ENCODE measurements at regions not wholly inside any gene's neighbourhood (a gene's known extent, or its start where the extent isn't known, plus 50 kb on each side); places are given as distances from the start of the nearest gene placed in this dataset.

DNA sequence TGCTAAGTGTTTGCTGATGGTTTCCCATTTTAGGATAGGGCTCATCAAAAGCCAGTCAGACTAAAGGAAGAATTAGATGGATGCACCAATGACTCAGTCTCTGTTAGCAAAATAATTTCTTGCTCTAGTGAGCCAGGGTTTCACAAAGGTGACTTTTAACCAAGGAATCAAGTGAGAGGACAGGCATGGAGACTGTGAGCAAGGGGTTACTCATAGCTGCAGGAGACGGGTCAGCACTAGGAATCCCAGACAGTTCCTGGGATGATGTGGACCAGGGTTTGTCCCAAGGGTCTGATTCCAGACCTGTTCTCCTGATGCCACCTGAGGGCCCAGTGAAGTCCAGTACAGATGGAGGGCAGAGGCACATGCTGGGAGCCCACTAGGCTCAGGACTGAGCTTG lies 138.1 kb downstream of the NOC3L start:
- no peaks in the 10 kb centered on the region for H3K79me1 ChIP-seq (ENCODE audit: low read depth, low read length)
- no peak overlapping the region for H3K9ac ChIP-seq (replicated peaks in 1 of 4; ENCODE audit: extremely low read depth in 1 of 4, low read depth in 3 of 4, low read length in 3 of 4)
- H3K4me3 ChIP-seq (ENCODE audit: extremely low read depth in 1 of 4, insufficient read depth in 2 of 4, low read depth in 3 of 4, low read length in 4 of 4), result no peak overlapping the region
- no peak overlapping the region for H2AK5ac ChIP-seq (ENCODE audit: low read depth, low read length)
- POLR2A ChIA-PET (ENCODE audit: partially characterized antibody), result no interaction called here
- no peak overlapping the region for H2BK5ac ChIP-seq (ENCODE audit: low read depth, low read length)
- H4K91ac ChIP-seq (replicated peaks; ENCODE audit: insufficient read length, low read length), result no peak overlapping the region
- TF ChIP-seq SP4 (IDR thresholded peaks at IDR 0.05; ENCODE audit: low read length) (no peak), TBP (IDR thresholded peaks at IDR 0.05; ENCODE audit: low read depth, low read length) (no peak)
- TF ChIP-seq, protein P1, sequence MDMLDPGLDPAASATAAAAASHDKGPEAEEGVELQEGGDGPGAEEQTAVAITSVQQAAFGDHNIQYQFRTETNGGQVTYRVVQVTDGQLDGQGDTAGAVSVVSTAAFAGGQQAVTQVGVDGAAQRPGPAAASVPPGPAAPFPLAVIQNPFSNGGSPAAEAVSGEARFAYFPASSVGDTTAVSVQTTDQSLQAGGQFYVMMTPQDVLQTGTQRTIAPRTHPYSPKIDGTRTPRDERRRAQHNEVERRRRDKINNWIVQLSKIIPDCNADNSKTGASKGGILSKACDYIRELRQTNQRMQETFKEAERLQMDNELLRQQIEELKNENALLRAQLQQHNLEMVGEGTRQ (IDR thresholded peaks at IDR 0.05; ENCODE audit: low read length), result no peak
- no peak overlapping the region for H3K18ac ChIP-seq (ENCODE audit: extremely low read depth, low read length)
- DNase-seq (ENCODE audit: low read depth in 1 of 2, low spot score in 2 of 2), result no peak
- no peak overlapping the region for H3K14ac ChIP-seq (ENCODE audit: insufficient read length)
- H2AFZ ChIP-seq (ENCODE audit: low read length), result no peak overlapping the region
- no peak overlapping the region for H3K23ac ChIP-seq (ENCODE audit: insufficient read length)
- no peak overlapping the region for H2BK20ac ChIP-seq (ENCODE audit: low read length)
- no peak overlapping the region for H3K27ac ChIP-seq (ENCODE audit: low read depth, low read length)
- H4K5ac ChIP-seq (ENCODE audit: insufficient read length, low read depth, low read length), result no peak overlapping the region
- no peaks in the 10 kb centered on the region for H3K36me3 ChIP-seq (ENCODE audit: control insufficient read depth in 2 of 4, insufficient read depth in 4 of 4, low read length in 3 of 4)
- no peaks in the 10 kb centered on the region; the same call in 1 of the 2 replicates for H3K23me2 ChIP-seq (ENCODE audit: low read depth, low read length)
- WGBS, 2 experiments (ENCODE audit: extremely low coverage in 1 of 2, insufficient coverage in 1 of 2, insufficient read length in 1 of 2, insufficient replicate concordance in 2 of 2, low coverage in 1 of 2, low lambda C conversion rate in 2 of 2, missing lambda C conversion rate in 1 of 2), result 71% methylated on average over 1 of the region's 1 CpG; no CpG with 5 or more reads in 1 of the 2 experiments
- no peaks in the 10 kb centered on the region for H4K20me1 ChIP-seq (replicated peaks in 1 of 2; ENCODE audit: control insufficient read depth in 1 of 2, insufficient read depth in 2 of 2, low read length in 2 of 2)
- no peak overlapping the region for H2BK12ac ChIP-seq (ENCODE audit: low read depth, low read length)
- no peak overlapping the region for H2BK15ac ChIP-seq (ENCODE audit: low read length)
- no peaks in the 10 kb centered on the region for H3K4me1 ChIP-seq (replicated peaks in 1 of 4; ENCODE audit: control insufficient read depth in 3 of 4, insufficient read depth in 4 of 4, low read length in 3 of 4)
- H3K27me3 ChIP-seq (replicated peaks in 1 of 4; ENCODE audit: control insufficient read depth in 3 of 4, extremely low read depth in 1 of 4, insufficient read depth in 3 of 4, low read length in 3 of 4), result no peaks in the 10 kb centered on the region
- no peak overlapping the region for H2BK120ac ChIP-seq (replicated peaks; ENCODE audit: low read depth, low read length)
- no peak overlapping the region for H4K8ac ChIP-seq (ENCODE audit: extremely low read depth, insufficient read depth, low read length)
- H3K4me2 ChIP-seq (ENCODE audit: insufficient read depth in 1 of 2, low read depth in 2 of 2, low read length in 2 of 2), result no peak overlapping the region
- H3K56ac ChIP-seq (replicated peaks; ENCODE audit: insufficient read length, low read depth, low read length), result no peak overlapping the region
- H3K79me2 ChIP-seq (ENCODE audit: control insufficient read depth in 1 of 2, insufficient read depth in 2 of 2, low read length in 2 of 2), result no peaks in the 10 kb centered on the region
- CTCF ChIA-PET (ENCODE audit: partially characterized antibody), result interaction anchor here (0.7 to 2.0 kb wide), 6 partner anchors 8 to 308 kb away, joined by 3 to 9 read pairs (median 4); no protein-coding TSS in a partner anchor
- FAIRE-seq, result no peak
- no peak overlapping the region for H3K4ac ChIP-seq (replicated peaks; ENCODE audit: insufficient read length, low read depth, low read length)
- no peaks in the 10 kb centered on the region for H3K9me3 ChIP-seq (ENCODE audit: insufficient read depth in 2 of 2, low read depth in 1 of 2, low read length in 1 of 2)

Data from H1 (cell line).